Transverse colon (tissue), 4 donors: ENCODE measurements at regions not wholly inside any gene's neighbourhood (a gene's known extent, or its start where the extent isn't known, plus 50 kb on each side); places are given as distances from the start of the nearest gene placed in this dataset.

Experiments
- EP300 ChIP-seq: sonication (generic); formaldehyde crosslinking; IDR thresholded peaks from one replicate; pipeline ENCODE4 v1.6.1; 2017; ENCODE audit warnings: antibody characterized with exemption, low read depth
- POLR2A ChIP-seq: fragments of 450-650 bp; IDR thresholded peaks from one replicate; pipeline ENCODE4 v1.6.1; 2016; ENCODE audit warnings: antibody characterized with exemption, mild to moderate bottlenecking, moderate library complexity
- POLR2AphosphoS5 ChIP-seq, 3 donors: sonication (generic); formaldehyde crosslinking; IDR thresholded peaks; one replicate each; pipeline ENCODE4 v1.6.1; 2016; ENCODE audit warnings: antibody characterized with exemption in 3 of 3
- TF ChIP-seq, protein P1 (sequence below), 5 experiments: fragments of 200-600 bp in 3 of 5; fragments of 450-650 bp in 2 of 5; sonication (generic) in 3 of 5; IDR thresholded peaks; 1 replicate in 2 of 5; 2 replicates in 3 of 5; pipeline ENCODE4 v1.5.1; 2016 to 2017; ENCODE audit warnings: antibody characterized with exemption in 5 of 5, inconsistent platforms in 3 of 5, mild to moderate bottlenecking in 2 of 5, moderate library complexity in 1 of 5

GRCh38 chr4:149144060-149144459, 671.6 kb downstream of the IQCM start:
- TF ChIP-seq POLR2AphosphoS5 (IDR thresholded peaks at IDR 0.05) (no peak), POLR2A (no peak), EP300 (no peak)
- TF ChIP-seq, protein P1, sequence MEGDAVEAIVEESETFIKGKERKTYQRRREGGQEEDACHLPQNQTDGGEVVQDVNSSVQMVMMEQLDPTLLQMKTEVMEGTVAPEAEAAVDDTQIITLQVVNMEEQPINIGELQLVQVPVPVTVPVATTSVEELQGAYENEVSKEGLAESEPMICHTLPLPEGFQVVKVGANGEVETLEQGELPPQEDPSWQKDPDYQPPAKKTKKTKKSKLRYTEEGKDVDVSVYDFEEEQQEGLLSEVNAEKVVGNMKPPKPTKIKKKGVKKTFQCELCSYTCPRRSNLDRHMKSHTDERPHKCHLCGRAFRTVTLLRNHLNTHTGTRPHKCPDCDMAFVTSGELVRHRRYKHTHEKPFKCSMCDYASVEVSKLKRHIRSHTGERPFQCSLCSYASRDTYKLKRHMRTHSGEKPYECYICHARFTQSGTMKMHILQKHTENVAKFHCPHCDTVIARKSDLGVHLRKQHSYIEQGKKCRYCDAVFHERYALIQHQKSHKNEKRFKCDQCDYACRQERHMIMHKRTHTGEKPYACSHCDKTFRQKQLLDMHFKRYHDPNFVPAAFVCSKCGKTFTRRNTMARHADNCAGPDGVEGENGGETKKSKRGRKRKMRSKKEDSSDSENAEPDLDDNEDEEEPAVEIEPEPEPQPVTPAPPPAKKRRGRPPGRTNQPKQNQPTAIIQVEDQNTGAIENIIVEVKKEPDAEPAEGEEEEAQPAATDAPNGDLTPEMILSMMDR (IDR thresholded peaks at IDR 0.05), result no peak
